ENCODE measurements at regions not wholly inside any gene's neighbourhood (a gene's known extent, or its start where the extent isn't known, plus 50 kb on each side); places are given as distances from the start of the nearest gene placed in this dataset.

DNA sequence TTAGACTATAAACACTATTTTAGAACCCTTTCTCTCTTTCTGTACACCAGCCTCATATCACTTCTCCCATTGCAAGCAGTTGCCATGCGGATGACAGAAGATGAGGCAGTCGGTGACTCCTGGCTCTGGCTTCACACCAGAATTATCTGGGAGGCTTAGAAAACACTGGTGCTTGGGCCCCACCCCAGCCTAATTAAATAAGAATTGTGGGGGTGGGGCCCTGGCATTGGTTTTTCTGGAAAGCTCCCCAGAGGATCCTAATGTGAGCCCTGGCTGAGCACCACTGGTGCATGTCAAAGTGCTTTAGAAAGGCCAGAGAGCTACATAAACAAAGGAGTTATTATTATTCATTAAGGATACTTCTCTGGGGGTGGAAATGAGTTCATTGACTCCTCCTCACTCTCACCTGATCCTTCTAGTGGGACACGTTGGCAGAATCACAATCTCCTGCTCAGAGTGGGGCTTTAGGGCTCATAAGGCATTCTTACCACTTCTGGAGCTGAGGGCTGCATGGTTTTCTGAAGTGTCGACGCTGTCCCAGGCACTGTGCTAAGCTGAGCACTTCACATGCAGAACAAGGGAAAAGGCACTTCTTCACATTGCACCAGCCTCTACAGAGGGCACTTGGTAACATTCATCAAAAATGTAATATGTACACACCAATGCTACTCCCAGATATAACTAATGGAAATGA lies 188.5 kb upstream of the TLE3 start:
- Mint-ChIP-seq H3K27me3 (peaks cover 6% of the 10 kb centered on the region), H3K9me3 (no peaks in the 10 kb centered on the region), H3K27ac (no peak overlapping the region), H3K4me3 (no peak overlapping the region), H3K36me3 (no peaks in the 10 kb centered on the region), H3K4me1 (ENCODE audit: unreplicated experiment) (peaks cover 17% of the 10 kb centered on the region)
- no peak for DNase-seq (ENCODE audit: extremely low spot score, unreplicated experiment)
- TF ChIP-seq, protein P1, sequence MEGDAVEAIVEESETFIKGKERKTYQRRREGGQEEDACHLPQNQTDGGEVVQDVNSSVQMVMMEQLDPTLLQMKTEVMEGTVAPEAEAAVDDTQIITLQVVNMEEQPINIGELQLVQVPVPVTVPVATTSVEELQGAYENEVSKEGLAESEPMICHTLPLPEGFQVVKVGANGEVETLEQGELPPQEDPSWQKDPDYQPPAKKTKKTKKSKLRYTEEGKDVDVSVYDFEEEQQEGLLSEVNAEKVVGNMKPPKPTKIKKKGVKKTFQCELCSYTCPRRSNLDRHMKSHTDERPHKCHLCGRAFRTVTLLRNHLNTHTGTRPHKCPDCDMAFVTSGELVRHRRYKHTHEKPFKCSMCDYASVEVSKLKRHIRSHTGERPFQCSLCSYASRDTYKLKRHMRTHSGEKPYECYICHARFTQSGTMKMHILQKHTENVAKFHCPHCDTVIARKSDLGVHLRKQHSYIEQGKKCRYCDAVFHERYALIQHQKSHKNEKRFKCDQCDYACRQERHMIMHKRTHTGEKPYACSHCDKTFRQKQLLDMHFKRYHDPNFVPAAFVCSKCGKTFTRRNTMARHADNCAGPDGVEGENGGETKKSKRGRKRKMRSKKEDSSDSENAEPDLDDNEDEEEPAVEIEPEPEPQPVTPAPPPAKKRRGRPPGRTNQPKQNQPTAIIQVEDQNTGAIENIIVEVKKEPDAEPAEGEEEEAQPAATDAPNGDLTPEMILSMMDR (conservative IDR thresholded peaks at IDR 0.05), result no peak

GRCh38 chr15:70284438-70285214 lies 186.9 kb upstream of the TLE3 start:
- Mint-ChIP-seq H3K9me3 (no peaks in the 10 kb centered on the region), H3K4me1 (ENCODE audit: unreplicated experiment) (peaks cover 7% of the 10 kb centered on the region)

GRCh38 chr15:70283511-70283910 lies 185.8 kb upstream of the TLE3 start:
- no peak overlapping the region for H3K27ac Mint-ChIP-seq
- H3K4me1 Mint-ChIP-seq (ENCODE audit: unreplicated experiment), result peaks cover 3% of the 10 kb centered on the region
- peaks cover 3% of the 10 kb centered on the region for H3K27me3 Mint-ChIP-seq
- no peaks in the 10 kb centered on the region for H3K9me3 Mint-ChIP-seq
- H3K36me3 Mint-ChIP-seq, result no peaks in the 10 kb centered on the region
- no peak overlapping the region for H3K4me3 Mint-ChIP-seq
- DNase-seq (ENCODE audit: extremely low spot score, unreplicated experiment), result no peak
- TF ChIP-seq, protein P1 (conservative IDR thresholded peaks at IDR 0.05), result no peak

More at GRCh38 chr15:70284438-70285214, 186.9 kb upstream of the TLE3 start:
- no peak overlapping the region for H3K4me3 Mint-ChIP-seq
- H3K27me3 Mint-ChIP-seq, result peaks cover 4% of the 10 kb centered on the region
- H3K36me3 Mint-ChIP-seq, result no peaks in the 10 kb centered on the region
- no peak overlapping the region for H3K27ac Mint-ChIP-seq
- DNase-seq (ENCODE audit: extremely low spot score, unreplicated experiment), result no peak
- TF ChIP-seq, protein P1 (conservative IDR thresholded peaks at IDR 0.05), result no peak

- no peak for DNase-seq (ENCODE audit: extremely low spot score, unreplicated experiment)
- Mint-ChIP-seq H3K4me1 (ENCODE audit: unreplicated experiment) (peaks cover 7% of the 10 kb centered on the region), H3K27me3 (peaks cover 5% of the 10 kb centered on the region)
These were observed 184.1 kb upstream of the TLE3 start for GRCh38 chr15:70281811-70282307.

GRCh38 chr15:70281261-70281810 lies 183.6 kb upstream of the TLE3 start:
- H3K27me3 Mint-ChIP-seq, result peaks cover 5% of the 10 kb centered on the region
- DNase-seq (ENCODE audit: extremely low spot score, unreplicated experiment), result no peak
- no peak overlapping the region for H3K27ac Mint-ChIP-seq

More at GRCh38 chr15:70281811-70282307, 184.1 kb upstream of the TLE3 start:
- H3K27ac Mint-ChIP-seq, result no peak overlapping the region
- H3K9me3 Mint-ChIP-seq, result no peaks in the 10 kb centered on the region
- H3K4me3 Mint-ChIP-seq, result no peak overlapping the region
- TF ChIP-seq, protein P1 (conservative IDR thresholded peaks at IDR 0.05), result no peak
- no peaks in the 10 kb centered on the region for H3K36me3 Mint-ChIP-seq

More at GRCh38 chr15:70281261-70281810, 183.6 kb upstream of the TLE3 start:
- TF ChIP-seq, protein P1 (conservative IDR thresholded peaks at IDR 0.05), result no peak
- Mint-ChIP-seq H3K9me3 (no peaks in the 10 kb centered on the region), H3K4me1 (ENCODE audit: unreplicated experiment) (peaks cover 5% of the 10 kb centered on the region), H3K4me3 (no peak overlapping the region), H3K36me3 (no peaks in the 10 kb centered on the region)
